HG03378 (cell line): ENCODE measurements at regions not wholly inside any gene's neighbourhood (a gene's known extent, or its start where the extent isn't known, plus 50 kb on each side); places are given as distances from the start of the nearest gene placed in this dataset.

Experiments used
- ATAC-seq: cut with Tn5 transposase; IDR thresholded peaks from one replicate; pipeline ENCODE4 v1.9.1; 2021; ENCODE audit warnings: mild to moderate bottlenecking, moderate library complexity; ENCODE audit not compliant: unreplicated experiment

DNA sequence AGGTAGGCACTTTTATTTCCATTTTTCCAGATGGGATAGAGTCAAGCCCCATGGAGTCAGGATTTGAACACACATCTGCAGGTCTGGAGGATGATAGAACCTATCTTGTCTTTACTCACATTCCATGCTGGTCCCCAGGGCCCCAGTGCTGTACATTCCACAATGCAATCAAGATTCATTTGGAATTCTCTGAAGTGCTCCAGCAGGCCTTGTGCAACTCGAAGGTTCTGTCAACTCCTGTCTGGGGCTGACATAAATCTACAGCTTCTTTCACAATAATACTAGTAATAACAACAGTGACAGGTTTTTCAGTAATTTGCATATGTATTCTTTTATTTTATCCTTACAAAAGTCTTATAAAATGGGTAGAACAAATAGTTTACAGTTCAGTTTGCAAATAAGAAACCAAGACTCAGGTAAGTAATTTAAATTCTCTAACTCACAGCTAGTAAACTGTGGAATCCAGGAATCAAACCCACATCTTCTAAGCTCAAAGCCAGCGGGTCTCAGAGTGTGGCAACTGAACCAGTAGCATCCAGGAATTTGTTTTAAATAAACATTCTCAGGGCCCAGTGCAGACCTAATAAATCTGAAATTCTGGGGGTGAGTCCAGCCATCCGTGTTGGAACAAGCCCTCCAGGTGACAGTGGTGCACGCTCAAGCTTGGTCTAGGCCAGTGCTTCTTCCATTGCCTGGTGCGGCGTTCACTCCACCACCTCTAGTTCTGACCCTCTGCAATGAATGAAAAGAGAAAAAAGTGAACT, 137.0 kb upstream of the TNFAIP3 start:
- ATAC-seq: no peak

- ATAC-seq: no peak
Measured at GRCh38 chr6:137731600-137731959, 135.5 kb upstream of the TNFAIP3 start.

DNA sequence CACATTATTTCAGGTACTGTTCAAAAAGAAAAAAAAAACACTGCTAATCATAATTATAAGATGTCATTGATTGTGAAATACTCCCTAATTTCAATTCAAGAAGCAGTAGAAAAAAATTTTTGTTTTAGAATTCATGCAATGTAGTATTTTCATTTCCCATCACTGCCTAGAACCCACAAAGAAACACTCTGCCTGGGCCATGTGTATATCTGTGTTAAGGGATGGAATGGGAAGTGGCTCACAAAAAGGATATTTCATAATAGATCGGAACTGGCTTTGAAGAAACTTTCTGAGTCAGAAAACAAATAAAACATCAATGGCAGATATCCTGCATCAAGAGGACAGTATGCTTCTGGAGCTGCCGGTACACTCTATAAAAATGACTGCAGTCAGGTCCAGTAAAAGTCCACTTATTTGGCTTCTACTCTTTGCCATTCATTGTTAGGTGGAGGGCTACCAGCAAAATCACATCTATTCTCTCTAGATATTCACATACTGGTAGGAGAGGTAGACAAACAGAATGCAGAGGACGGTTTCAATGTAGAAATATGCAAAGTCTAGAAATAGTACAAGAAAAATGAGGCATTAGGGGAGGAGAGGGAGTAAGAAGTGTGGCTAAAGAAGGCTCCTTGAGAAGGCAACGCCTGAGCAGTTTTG, 135.0 kb upstream of the TNFAIP3 start:
- ATAC-seq: no peak

DNA sequence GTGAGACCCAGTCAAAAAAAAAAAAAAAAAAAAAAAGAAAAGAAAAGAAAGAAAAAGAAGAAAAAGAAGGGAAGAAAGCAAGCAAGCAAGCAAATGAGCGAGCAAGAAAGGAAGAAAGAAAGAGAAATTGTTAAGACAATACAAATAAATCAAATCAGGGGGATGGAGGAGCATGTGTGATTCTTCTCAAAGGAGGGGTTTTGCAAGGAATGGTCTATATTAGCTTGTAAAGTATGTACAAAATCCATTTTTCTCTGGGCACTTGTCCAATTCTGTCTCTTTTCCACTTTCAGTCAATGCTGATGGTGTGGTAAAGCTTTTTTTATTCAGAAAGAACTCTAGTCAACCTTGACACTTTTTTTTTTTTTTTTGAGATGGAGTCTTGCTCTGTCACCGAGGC, 133.7 kb upstream of the TNFAIP3 start:
- no peak for ATAC-seq

DNA sequence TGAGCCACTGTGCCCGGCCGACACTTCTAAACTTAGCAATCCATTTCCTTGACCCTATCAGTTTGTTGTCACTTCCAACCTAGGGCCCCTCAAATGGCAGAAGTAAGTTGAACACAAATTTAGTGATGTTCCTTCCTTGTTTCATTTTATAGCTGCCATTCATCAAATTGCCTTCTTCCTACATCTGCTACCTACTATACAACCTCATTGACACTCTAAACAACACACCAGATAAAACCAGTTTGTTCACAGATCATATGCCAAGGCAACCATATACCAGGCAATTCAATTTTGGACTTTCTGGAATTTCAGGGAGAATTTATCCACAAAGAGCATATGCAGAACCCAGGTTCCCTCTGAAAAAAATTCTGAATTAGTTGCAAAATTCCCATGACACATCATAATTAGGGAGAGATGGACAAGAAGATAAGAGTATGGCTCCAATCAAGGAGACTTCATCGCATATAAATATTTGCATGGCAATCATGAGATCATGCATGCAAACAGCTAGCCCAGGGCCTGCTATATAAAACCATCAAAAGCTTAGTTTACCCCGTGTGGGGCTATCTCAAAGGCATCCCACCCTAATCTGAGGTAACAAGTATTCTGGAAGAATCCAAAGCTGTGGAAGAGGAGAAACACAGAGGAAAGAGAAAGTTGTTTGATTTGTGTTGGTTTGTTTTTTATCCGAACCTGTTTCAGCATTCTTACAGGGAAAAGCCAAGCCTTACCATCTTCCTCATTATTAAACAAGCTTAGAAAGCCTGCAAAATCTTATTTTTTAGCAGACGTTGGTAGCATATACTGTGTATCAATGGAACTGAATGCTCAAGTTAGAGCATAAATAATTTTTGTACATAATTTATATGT, 132.8 kb upstream of the TNFAIP3 start:
- no peak for ATAC-seq

DNA sequence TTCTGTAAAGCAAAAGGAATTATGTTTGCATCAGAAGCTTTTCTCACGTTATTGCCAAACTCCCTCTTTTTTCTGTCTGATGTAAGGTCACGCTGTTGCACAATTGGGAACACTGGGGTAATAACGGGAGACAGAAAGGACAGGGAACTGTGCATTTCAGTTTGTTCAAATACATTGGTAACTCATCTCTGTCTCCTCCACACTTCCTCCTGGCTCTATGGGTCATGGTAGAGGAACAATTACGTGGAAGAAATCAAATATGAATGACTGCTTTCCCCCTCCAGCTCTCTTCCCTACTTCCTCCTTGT, 132.2 kb upstream of the TNFAIP3 start:
- no peak for ATAC-seq

- ATAC-seq: peak; percentile 63
Measured at GRCh38 chr6:137736048-137736818, 130.8 kb upstream of the TNFAIP3 start.

DNA sequence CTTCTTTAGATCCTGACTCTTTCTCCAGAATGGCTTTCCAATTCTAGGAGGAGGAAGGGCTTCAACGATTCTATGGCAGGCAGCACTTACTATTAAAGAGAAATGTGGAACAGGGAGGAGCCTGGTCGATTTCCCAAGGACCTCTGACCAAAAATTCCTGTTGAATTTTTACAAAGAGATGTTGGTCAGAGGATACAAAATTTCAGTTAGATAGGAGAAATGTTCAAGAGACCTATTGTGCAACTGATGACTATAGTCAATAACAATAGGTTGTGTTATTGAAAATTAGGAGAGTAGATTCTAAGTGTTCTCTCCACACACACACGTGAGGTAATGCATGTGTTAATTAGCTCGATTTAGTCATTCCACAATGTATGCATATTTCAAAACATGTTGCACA, 130.1 kb upstream of the TNFAIP3 start:
- no peak for ATAC-seq

DNA sequence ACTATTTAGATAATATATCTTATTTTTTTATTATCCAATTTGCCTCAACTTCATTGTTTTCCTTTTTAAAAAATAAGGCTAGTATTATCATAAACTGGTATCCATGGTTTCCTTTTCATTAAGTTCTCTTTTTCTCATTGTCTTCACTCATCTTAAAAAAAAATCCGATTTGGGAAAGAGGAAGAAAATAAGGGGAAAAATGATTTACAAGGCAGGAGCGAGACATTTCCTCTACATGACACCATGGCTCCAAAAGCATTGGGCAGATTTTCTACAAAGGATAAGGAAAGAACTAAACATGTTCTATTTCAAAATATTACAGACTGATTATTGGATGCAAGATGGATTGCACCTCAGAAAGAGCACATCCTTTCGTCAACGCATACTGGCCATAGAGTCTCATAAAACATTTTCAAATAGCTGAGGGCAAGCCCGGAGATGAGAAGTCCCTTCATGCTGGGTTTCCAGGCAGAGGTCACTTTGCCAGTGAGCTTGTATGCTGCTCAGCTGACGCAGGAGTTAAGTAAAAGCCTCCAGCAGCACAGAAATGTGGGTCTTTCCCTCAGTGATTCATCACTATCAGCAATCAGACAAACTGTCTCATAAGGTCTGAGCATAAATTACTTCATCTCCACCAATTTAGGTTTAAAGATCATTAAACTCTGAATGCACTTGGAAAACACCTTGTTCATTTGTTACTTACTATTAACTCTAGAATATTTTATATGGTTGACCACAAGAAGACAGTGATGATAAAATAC, 129.0 kb upstream of the TNFAIP3 start:
- no peak for ATAC-seq

DNA sequence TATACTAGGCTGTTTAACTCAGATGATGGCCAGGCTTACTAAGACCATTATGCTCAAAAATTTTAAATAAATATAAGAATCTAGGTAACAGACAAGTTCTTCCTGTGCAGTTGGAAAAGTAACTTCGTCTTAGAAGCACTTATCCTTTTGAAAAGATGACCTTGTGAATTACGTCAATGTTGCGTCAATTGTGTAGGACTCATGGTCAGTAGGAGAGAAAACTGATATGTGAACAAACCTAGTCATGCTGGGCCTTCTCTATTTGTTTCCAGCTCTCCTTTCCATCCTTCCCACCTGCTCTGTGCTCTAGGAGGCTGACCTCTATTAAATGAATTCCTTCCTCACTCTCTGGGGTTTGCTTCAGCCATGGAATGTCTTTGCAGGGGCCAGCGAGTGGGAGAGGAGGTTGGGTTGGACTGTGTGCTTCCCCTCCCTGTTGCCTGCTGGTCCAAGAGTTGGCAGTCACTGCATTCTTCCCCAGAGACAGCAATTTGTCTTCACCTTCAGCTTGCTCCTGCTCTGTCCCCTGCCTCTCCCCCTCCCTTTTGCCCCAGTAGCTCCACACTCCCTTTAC, 128.0 kb upstream of the TNFAIP3 start:
- no peak for ATAC-seq

GRCh38 chr6:137739544-137739943, 127.5 kb upstream of the TNFAIP3 start:
- no peak for ATAC-seq

DNA sequence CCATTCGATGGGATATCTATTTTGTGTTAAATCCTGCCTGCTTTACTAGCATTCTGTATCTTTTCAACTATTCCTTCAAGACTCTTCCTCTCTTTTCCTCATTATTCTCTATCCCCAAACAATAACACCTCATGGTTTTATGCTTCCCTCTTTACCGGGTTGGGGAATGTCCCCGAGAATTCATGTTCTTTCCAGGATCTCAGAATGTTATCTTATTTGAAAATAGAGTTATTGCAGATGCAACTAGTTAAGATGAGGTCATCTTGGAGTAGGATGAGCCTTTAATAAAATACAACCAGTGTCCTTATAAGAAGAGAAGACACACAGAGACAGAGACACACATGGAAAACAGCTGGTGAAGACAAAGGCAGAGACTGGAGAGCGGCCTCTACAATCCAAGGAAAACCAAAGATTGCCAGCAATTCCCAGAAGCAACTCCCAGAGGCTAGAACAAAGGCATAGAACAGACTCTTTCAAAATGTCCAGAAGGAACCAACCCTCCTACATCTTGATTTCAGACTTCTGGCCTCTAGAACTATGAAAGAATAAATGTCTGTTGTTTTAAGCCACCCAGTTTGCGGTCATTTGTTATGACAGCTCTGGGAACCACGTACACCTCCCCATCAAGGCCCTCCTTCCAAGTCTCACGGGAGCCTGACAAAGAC, 126.8 kb upstream of the TNFAIP3 start:
- ATAC-seq: no peak

DNA sequence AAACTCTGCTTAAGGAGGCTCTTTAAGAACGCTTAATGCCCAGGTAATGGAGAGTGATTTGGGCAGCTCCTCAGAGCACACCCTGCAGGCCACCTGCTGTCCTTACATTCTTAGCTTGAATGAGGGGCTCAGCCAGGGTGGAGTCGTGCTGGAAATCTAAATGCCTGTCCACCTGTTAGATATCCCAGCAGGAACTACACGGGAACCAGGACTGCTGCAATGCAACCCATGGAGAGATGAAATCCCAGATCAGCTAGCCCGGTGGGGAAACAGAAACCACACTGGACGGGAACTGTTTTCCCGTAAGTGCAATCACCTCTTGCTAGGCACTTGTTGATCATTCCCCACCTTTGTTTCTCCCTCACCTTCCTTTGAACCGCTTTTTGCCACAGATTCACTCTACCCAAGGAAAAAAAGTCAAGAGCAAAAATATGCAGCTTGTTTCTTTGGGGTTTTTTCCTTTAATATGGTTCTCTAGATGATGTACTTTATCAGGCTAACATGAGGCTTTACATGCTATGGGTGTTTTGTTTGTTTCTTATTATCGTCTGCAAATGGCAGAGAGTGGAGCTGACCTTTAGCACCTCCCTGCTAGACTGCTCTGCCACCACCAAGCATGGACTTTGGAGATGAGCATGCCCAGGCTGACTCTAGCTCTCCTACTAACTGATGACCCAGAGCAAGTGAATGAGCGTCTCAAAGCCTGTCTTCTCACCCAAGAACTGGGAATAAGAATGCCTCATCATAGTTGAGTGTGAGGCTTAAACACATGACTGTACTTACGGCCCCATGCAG, 125.9 kb upstream of the TNFAIP3 start:
- no peak for ATAC-seq

DNA sequence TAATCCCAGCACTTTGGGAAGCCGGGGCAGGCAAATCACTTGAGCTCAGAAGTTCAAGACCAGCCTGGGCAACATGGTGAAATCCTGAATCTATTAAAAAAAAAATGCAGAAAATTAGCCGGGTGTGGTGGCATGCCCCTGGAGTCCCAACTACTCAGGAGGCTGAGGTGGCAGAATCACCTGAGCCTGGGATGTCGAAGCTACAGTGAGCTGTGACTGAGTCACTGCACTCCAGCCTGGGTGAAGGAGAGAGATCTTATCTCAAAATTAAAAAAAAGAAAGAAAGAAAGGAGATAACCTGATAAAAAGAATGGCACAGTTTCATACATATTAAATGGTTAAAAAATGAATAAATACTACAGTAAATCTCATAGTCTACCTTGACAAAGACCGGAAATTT, 123.6 kb upstream of the TNFAIP3 start:
- ATAC-seq: no peak

DNA sequence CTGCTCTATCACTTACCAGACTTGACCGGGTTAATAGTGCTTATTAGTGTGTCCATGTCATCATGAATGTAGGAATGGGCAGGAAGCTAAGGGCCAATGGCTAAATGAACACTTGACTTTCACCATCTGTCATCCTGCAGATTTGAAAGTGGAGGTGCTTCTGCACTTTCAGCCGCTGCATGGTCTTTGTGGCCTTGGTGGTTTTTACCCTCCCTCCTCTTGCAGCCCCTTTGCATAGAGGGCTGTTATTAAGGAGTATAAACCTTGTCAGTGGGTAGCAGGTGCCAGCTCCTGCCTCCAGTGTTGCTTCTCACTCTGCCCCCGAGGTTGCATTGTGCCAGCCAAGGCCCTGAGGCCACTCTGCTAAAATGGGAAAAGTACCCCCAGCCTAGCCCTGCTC, 122.2 kb upstream of the TNFAIP3 start:
- peak; percentile 47 for ATAC-seq

DNA sequence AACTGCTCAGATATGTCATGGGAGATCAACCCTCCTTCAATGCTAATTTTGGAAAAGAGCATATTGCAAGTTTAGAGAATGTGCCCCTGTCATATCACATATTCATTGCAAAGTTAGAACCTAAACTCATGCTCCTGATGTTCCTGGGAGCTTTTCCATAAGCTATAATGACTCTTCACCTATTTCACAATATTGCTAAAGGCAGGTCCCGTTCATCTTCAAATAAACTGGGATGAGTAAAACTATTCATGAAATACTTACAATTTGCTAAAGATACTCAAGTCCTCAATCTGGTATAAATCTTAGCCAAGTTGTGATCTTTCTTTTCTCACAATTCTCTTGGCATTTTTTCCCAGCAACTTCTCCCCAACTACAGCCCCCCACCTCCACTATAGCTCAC, 121.7 kb upstream of the TNFAIP3 start:
- ATAC-seq: no peak

GRCh38 chr6:137746264-137746663, 120.8 kb upstream of the TNFAIP3 start:
- no peak for ATAC-seq

DNA sequence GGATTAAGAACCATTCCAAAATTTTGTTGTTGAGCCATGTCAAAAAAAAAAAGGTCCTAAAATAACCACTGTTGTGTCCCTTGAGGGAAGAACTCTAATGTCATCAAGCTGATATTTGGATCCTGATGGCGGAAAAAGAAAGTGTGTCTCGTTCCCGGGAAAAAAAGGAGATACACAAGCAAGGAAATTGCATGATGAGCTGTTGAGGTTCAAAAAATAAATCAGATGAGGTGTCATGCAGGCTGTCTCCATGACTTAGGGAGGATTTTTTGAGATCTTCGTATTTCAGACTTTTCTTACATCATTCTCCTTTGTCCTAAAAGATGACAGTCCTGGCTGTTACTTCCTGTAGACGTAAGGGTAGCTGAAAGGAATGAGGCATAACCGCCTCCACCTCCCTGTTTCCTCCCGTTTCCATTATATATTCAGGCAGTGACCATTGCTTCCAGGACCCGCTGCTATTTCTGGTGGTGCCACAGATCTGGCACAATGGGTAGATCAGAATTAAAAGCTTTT, 117.3 kb upstream of the TNFAIP3 start:
- ATAC-seq: no peak

DNA sequence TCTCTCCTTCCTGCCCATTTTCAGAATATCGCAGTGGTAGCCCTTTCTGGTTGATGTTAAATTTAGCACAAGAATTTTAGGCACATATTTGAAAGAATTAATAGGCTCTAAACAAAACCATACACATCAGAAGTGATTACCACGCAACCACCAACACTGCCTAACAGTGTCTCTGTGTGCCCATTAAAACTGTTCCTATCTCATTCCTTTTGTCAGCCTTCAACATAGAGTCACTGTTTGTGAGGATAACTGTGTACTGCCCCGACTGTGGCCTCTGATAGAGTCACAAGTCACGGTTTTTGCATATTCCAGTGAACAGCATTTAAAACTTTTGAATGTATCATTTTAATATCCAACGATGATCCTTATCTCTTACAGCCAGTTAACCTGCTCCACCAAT, 116.8 kb upstream of the TNFAIP3 start:
- ATAC-seq: no peak
